Activated naive CD8-positive, alpha-beta T cell treated with anti-CD3 and anti-CD28 coated beads, Interleukin-2, amount 50 U/mL, for 24 hours (primary cell): ENCODE measurements at regions not wholly inside any gene's neighbourhood (a gene's known extent, or its start where the extent isn't known, plus 50 kb on each side); places are given as distances from the start of the nearest gene placed in this dataset.
"Not testable (repeated sequence)": the region's sequence is repeated elsewhere in the genome, so short reads cannot be mapped to it uniquely, and the experiment has no call there.

Experiments
- ATAC-seq: fragments of 150-1000 bp; cut with Tn5 transposase; one replicate; pipeline ENCODE4 v1.10.0; 2021
- DNase-seq: peaks from one replicate; pipeline ENCODE4 v3.0.0; 2021
- H3K27ac Mint-ChIP-seq: one replicate; pipeline ENCODE4 v1.8.0; 2021; ENCODE audit warnings: mild to moderate bottlenecking, mixed read lengths
- H3K27me3 Mint-ChIP-seq: one replicate; pipeline ENCODE4 v1.8.0; 2021; ENCODE audit warnings: mixed read lengths
- H3K36me3 Mint-ChIP-seq: one replicate; pipeline ENCODE4 v1.8.0; 2021; ENCODE audit warnings: low read depth, mixed read lengths
- H3K4me1 Mint-ChIP-seq: one replicate; pipeline ENCODE4 v1.8.0; 2021; ENCODE audit warnings: mixed read lengths
- H3K4me3 Mint-ChIP-seq: one replicate; pipeline ENCODE4 v1.8.0; 2021; ENCODE audit warnings: mild to moderate bottlenecking, moderate library complexity, mixed read lengths
- H3K9me3 Mint-ChIP-seq: one replicate; pipeline ENCODE4 v1.8.0; 2021; ENCODE audit warnings: mixed read lengths

DNA sequence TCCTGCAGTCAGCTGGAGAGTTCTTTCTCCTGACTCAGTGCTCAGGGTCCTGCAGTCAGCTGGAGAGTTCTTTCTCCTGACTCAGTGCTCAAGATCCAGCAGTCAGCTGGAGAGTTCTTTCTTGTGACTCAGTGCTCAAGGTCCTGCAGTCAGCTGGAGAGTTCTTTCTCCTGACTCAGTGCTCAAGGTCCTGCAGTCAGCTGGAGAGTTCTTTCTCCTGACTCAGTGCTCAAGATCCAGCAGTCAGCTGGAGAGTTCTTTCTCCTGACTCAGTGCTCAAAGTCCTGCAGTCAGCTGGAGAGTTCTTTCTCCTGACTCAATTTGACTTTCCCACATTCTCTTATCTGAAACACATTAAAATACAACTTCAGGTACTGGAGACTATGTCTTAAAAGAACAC, 1265.9 kb downstream of the CDH8 start:
- not testable (repeated sequence) for H3K27me3 Mint-ChIP-seq, H3K36me3 Mint-ChIP-seq, H3K4me3 Mint-ChIP-seq, H3K4me1 Mint-ChIP-seq, ATAC-seq, H3K27ac Mint-ChIP-seq, DNase-seq
- peaks cover 47% of the 10 kb centered on the region for H3K9me3 Mint-ChIP-seq

GRCh38 chr16:60763869-60764268, 1272.4 kb downstream of the CDH8 start:
- ATAC-seq (no peak), DNase-seq (no peak)
- Mint-ChIP-seq H3K36me3 (no peaks in the 10 kb centered on the region), H3K4me3 (no peak overlapping the region), H3K9me3 (peaks cover 22% of the 10 kb centered on the region), H3K27ac (no peak overlapping the region), H3K4me1 (no peaks in the 10 kb centered on the region), H3K27me3 (no peaks in the 10 kb centered on the region)

- Mint-ChIP-seq H3K36me3 (no peaks in the 10 kb centered on the region), H3K9me3 (peaks cover 9% of the 10 kb centered on the region), H3K4me1 (no peaks in the 10 kb centered on the region), H3K27me3 (no peaks in the 10 kb centered on the region), H3K27ac (no peak overlapping the region), H3K4me3 (no peak overlapping the region)
- ATAC-seq (no peak), DNase-seq (no peak)
These were observed 1280.3 kb downstream of the CDH8 start for GRCh38 chr16:60755907-60756306.

DNA sequence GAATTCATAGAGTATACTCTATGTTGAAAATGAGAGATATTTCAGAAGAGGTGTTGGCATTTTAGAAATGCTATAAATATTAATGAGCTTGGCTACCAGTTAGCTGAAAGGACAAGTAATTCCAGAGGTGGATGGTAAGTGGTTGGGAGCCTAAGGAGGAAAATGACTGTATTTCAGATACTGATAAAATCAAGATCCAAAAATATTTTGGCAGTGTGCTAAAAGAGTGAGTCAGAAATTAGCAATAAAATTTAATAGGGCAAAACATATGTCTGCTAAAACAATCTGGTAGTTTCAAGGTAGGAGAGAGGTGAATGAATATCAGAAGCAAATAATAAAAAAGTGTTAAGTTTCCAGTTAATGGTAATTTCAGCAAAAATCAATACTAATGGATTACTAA, 1287.9 kb downstream of the CDH8 start:
- peaks cover 28% of the 10 kb centered on the region for H3K9me3 Mint-ChIP-seq
- no peaks in the 10 kb centered on the region for H3K4me1 Mint-ChIP-seq
- H3K27me3 Mint-ChIP-seq, result no peaks in the 10 kb centered on the region
- H3K27ac Mint-ChIP-seq, result no peak overlapping the region
- DNase-seq, result no peak
- H3K4me3 Mint-ChIP-seq, result no peak overlapping the region
- ATAC-seq, result no peak
- no peaks in the 10 kb centered on the region for H3K36me3 Mint-ChIP-seq

DNA sequence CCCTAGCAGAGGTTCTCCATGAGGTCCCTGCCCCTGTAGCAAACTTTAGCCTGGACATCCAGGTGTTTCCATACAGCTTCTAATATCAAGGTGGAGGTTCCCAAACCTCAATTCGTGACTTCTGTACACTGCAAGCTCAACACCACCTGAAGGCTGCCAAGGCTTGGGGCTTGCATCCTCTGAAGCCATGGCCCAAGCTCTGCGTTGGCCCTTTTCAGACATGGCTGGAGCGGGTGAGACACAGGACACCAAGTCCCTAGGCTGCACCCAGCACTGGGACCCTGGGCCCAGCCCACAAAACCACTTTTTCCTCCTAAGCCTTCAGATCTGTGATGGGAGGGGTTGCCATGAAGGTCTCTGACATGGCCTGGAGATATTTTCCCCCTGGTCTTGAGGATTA, 1292.0 kb downstream of the CDH8 start:
- H3K36me3 Mint-ChIP-seq, result no peaks in the 10 kb centered on the region
- no peaks in the 10 kb centered on the region for H3K4me1 Mint-ChIP-seq
- H3K9me3 Mint-ChIP-seq, result peaks cover 26% of the 10 kb centered on the region
- H3K4me3 Mint-ChIP-seq, result no peak overlapping the region
- no peak for ATAC-seq
- H3K27me3 Mint-ChIP-seq, result no peaks in the 10 kb centered on the region
- DNase-seq, result no peak
- no peak overlapping the region for H3K27ac Mint-ChIP-seq

DNA sequence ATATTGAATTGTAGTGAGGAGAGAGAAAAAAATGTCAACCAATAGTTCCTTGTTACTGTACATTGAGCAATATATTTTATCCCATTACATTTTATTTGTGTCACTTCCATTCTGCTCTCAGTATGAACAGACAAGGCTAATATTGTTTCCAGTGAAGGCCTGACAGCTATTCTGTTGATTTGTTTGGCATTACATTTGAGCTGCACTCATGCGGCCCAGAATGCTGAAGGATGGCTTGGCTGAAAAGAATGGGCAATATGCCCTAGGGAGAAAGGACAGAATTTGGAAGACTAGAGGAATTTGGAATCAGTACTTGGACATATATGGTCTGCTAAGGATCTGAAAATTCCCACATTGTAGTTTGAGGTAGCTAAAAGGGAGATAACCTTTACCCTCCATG, 1294.4 kb downstream of the CDH8 start:
- ATAC-seq (no peak), DNase-seq (no peak)
- Mint-ChIP-seq H3K27me3 (no peaks in the 10 kb centered on the region), H3K4me3 (no peak overlapping the region), H3K36me3 (no peaks in the 10 kb centered on the region), H3K9me3 (peaks cover 32% of the 10 kb centered on the region), H3K4me1 (no peaks in the 10 kb centered on the region), H3K27ac (no peak overlapping the region)

DNA sequence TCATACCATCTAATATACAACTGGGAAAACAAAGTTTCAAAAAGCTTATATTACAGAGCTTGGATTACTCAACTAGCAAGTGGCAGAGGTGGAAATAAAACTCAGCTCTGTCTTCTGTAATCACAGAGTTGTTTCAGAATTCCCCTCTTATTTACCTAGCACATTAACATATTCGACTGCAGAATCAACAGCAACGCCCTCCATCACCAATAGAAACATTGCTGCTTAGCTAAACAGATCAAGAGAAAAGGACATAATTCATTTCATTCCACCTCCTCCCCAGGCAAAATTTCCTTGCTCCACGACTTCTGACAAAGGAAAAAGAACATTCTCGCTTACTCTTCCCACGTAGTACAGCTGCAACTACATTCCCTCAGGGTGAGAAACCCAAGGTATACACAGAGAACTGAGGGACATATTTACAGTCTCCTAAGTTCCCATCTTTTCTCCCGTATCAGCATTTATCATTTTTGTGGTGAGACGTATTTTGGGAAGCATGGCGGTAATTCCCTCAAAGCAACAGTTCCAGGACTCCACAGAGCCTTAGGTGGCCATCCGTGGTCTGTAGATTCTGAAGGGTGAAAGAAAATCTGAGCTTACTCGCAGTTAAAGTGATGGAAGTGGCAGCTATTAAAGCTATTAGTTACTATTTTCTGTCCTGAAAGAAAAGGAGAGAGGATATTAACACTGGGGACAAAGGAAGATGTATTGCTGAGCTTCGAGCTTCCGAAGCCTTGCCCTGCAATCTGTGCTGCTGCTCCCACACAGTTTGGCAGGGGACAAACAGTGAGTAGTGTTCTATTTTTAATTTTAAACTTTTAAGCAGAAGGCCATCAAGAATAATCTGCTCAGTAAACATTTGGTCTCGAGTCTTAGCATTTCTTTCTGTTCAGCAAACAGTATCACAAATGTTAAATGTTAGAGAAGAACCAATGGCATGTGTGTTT, 1296.2 kb downstream of the CDH8 start:
- ATAC-seq, result no peak

DNA sequence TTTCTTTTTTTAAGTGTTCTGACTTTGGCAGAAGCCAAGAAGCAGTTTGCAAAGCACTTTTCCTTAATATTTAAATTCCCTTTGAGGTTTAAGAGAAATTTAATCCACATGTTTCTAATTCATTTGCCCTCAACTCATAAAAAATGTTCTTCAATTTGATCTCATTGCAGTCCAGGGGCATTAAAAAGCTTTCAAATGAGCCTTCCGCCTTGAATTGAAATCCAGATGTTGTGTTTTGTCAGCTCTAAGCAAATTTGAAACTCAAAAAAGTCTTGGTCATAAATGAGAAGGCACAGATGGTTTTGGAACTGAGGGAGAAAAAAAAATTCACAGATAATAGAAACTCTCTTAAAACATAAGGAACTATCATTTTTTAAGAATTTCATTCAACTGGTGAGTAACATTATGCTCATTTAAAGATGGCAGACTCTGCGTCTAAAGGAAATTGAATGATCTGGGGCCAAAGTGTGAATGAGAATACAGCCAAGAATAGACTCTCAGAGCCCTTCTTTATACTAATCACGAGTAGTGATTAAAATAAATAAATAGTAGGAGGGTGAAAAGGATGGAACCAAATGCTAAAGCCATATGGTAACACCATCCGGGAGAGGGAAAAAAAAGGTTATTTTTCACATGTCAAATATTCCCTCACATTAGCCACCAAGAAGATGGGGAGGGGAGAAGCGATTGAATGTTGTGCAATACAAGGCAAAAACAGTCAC, 1304.7 kb downstream of the CDH8 start:
- no peaks in the 10 kb centered on the region for H3K27me3 Mint-ChIP-seq
- no peak overlapping the region for H3K4me3 Mint-ChIP-seq
- ATAC-seq, result no peak
- no peaks in the 10 kb centered on the region for H3K4me1 Mint-ChIP-seq
- H3K27ac Mint-ChIP-seq, result no peak overlapping the region
- H3K36me3 Mint-ChIP-seq, result no peaks in the 10 kb centered on the region
- peaks cover 23% of the 10 kb centered on the region for H3K9me3 Mint-ChIP-seq
- no peak for DNase-seq

More for the DNA sequence above, 1296.2 kb downstream of the CDH8 start:
- H3K9me3 Mint-ChIP-seq, result peaks cover 30% of the 10 kb centered on the region
- H3K4me1 Mint-ChIP-seq, result no peaks in the 10 kb centered on the region
- no peak overlapping the region for H3K4me3 Mint-ChIP-seq
- H3K27me3 Mint-ChIP-seq, result no peaks in the 10 kb centered on the region
- H3K27ac Mint-ChIP-seq, result no peak overlapping the region
- no peak for DNase-seq
- H3K36me3 Mint-ChIP-seq, result no peaks in the 10 kb centered on the region

DNA sequence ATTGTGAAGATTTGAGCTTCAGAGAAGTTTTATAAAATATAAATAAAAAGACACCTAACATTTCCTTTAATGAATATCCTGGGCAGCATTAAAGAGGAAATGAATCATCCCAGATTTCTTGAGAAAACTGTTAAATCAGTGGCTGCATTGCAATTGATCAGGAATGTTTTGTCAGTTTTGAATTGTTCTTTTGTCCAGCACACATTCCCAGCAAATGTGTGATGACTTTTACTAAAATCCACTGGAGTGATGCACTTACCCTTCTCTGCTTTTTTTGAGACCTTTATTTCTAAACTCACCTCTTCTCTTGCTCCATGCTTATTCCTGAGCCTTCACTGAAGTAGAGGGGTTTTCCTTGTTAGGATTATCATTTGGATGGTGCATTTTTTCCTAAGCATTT, 1307.2 kb downstream of the CDH8 start:
- no peaks in the 10 kb centered on the region for H3K27me3 Mint-ChIP-seq
- DNase-seq (no peak), ATAC-seq (no peak)
- H3K4me1 Mint-ChIP-seq, result no peaks in the 10 kb centered on the region
- no peak overlapping the region for H3K27ac Mint-ChIP-seq
- H3K36me3 Mint-ChIP-seq, result no peaks in the 10 kb centered on the region
- H3K9me3 Mint-ChIP-seq, result peaks cover 27% of the 10 kb centered on the region
- no peak overlapping the region for H3K4me3 Mint-ChIP-seq

GRCh38 chr16:60727851-60728250, 1308.4 kb downstream of the CDH8 start:
- Mint-ChIP-seq H3K4me3 (no peak overlapping the region), H3K27me3 (no peaks in the 10 kb centered on the region), H3K4me1 (no peaks in the 10 kb centered on the region), H3K36me3 (no peaks in the 10 kb centered on the region), H3K9me3 (peaks cover 30% of the 10 kb centered on the region), H3K27ac (no peak overlapping the region)
- ATAC-seq (no peak), DNase-seq (no peak)

- ATAC-seq (no peak), DNase-seq (no peak)
- Mint-ChIP-seq H3K36me3 (no peaks in the 10 kb centered on the region), H3K9me3 (peaks cover 26% of the 10 kb centered on the region), H3K4me3 (no peak overlapping the region), H3K27ac (no peak overlapping the region), H3K27me3 (no peaks in the 10 kb centered on the region), H3K4me1 (no peaks in the 10 kb centered on the region)
These were observed 1316.2 kb downstream of the CDH8 start for GRCh38 chr16:60720060-60720459.

GRCh38 chr16:60717808-60718207, 1318.4 kb downstream of the CDH8 start:
- Mint-ChIP-seq H3K4me3 (no peak overlapping the region), H3K27me3 (no peaks in the 10 kb centered on the region), H3K27ac (no peak overlapping the region), H3K4me1 (no peaks in the 10 kb centered on the region), H3K9me3 (peaks cover 18% of the 10 kb centered on the region), H3K36me3 (no peaks in the 10 kb centered on the region)
- ATAC-seq (no peak), DNase-seq (no peak)

DNA sequence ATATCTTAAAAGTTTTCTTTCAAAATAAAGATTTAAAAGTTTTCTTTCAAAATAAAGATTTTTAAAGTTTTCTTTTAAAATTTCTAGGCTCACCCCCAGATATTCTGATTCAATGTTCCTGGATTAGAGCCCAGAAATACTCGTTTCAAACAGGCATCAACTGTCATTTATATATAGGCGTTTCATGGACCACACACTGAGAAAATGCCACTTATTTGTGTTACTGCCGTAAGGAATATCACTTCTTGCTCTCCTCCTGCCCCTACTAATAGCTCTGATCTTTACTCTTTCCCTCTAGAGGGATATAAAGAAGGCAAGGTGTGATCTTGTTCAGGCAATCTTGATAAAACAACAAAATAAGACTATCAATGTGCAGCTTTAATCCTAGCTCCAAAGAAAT, 1324.1 kb downstream of the CDH8 start:
- H3K9me3 Mint-ChIP-seq, result peaks cover 16% of the 10 kb centered on the region
- DNase-seq, result no peak
- no peaks in the 10 kb centered on the region for H3K27me3 Mint-ChIP-seq
- H3K27ac Mint-ChIP-seq, result no peak overlapping the region
- no peaks in the 10 kb centered on the region for H3K4me1 Mint-ChIP-seq
- H3K36me3 Mint-ChIP-seq, result no peaks in the 10 kb centered on the region
- H3K4me3 Mint-ChIP-seq, result no peak overlapping the region
- no peak for ATAC-seq

DNA sequence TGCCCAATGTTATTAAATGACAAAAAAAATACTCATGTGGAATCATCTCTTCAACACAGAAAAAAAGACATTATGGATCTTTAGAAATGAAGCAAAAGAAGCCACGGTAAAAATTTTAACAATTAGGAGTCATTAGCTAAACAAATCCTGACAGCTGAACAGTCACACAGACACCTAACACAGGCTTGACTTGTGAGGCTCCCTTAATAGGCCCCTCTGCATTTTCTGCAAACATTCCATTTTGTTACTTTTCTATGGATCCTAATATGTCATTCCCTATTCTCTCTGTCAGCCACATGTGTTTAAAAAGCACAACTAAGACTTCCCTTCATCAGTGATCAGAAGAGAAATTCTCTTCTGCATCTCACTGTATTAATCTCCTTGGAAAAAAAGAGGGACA, 1331.5 kb downstream of the CDH8 start:
- DNase-seq (no peak), ATAC-seq (no peak)
- Mint-ChIP-seq H3K27ac (no peak overlapping the region), H3K4me3 (no peak overlapping the region), H3K4me1 (no peaks in the 10 kb centered on the region), H3K9me3 (peaks cover 23% of the 10 kb centered on the region), H3K27me3 (no peaks in the 10 kb centered on the region), H3K36me3 (no peaks in the 10 kb centered on the region)

DNA sequence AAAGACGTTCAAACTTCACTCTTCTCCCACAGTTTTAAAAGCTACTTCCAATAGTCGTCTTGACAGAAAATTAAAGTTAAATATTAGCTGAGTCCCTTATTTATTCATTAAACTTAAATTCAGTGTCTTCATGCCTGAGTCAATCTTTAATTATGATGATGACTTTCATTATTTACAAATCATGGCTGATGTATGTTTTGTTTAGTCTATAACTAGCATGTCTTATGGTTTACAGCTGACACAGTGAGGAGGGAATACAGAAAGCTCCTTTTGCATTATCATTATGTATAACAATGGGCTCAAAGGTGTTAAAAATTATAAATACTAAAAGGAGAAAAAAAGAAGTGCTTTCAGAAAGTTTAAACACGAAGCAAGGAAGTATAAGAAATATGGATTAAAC, 1333.1 kb downstream of the CDH8 start:
- DNase-seq (no peak), ATAC-seq (no peak)
- Mint-ChIP-seq H3K27ac (no peak overlapping the region), H3K4me1 (no peaks in the 10 kb centered on the region), H3K27me3 (no peaks in the 10 kb centered on the region), H3K9me3 (peaks cover 19% of the 10 kb centered on the region), H3K4me3 (no peak overlapping the region), H3K36me3 (no peaks in the 10 kb centered on the region)
